Neutrophil (primary cell): ENCODE measurements at regions not wholly inside any gene's neighbourhood (a gene's known extent, or its start where the extent isn't known, plus 50 kb on each side); places are given as distances from the start of the nearest gene placed in this dataset.
"Not testable (repeated sequence)": the region's sequence is repeated elsewhere in the genome, so short reads cannot be mapped to it uniquely, and the experiment has no call there.

Source experiments
- H3K27ac ChIP-seq: fragments of 200-600 bp; sonication (generic); 2 replicates; pipeline ENCODE4 v1.5.1; 2016; ENCODE audit warnings: mild to moderate bottlenecking, moderate library complexity
- H3K27me3 ChIP-seq: fragments of 200-600 bp; sonication (generic); 2 replicates; pipeline ENCODE4 v1.6.0; 2016; ENCODE audit warnings: mild to moderate bottlenecking
- H3K36me3 ChIP-seq: fragments of 200-600 bp; sonication (generic); 2 replicates; pipeline ENCODE4 v1.5.1; 2017
- H3K4me1 ChIP-seq, 2 experiments: fragments of 200-600 bp in 1 of 2; sonication (generic) in 1 of 2; 1 replicate in 1 of 2; 2 replicates in 1 of 2; pipeline versions ENCODE4 v1.5.1 to v1.6.1; 2013 to 2016; ENCODE audit warnings: low read depth in 1 of 2, low read length in 1 of 2, mild to moderate bottlenecking in 1 of 2, moderate library complexity in 1 of 2; ENCODE audit not compliant: control insufficient read depth in 1 of 2, insufficient read depth in 1 of 2
- H3K4me3 ChIP-seq, 2 experiments: fragments of 200-600 bp in 1 of 2; sonication (generic) in 1 of 2; 1 replicate in 1 of 2; 2 replicates in 1 of 2; pipeline ENCODE4 v1.5.1; 2013 to 2016; ENCODE audit warnings: low read depth in 1 of 2, low read length in 1 of 2, mild to moderate bottlenecking in 1 of 2, moderate library complexity in 1 of 2
- H3K9me3 ChIP-seq: fragments of 200-600 bp; sonication (generic); 2 replicates; pipeline ENCODE4 v1.5.1; 2016
- TF ChIP-seq, protein P1 (sequence below): fragments of 200-600 bp; sonication (generic); IDR thresholded peaks from 2 replicates; pipeline ENCODE4 v1.5.1; 2016; ENCODE audit warnings: antibody characterized with exemption

DNA sequence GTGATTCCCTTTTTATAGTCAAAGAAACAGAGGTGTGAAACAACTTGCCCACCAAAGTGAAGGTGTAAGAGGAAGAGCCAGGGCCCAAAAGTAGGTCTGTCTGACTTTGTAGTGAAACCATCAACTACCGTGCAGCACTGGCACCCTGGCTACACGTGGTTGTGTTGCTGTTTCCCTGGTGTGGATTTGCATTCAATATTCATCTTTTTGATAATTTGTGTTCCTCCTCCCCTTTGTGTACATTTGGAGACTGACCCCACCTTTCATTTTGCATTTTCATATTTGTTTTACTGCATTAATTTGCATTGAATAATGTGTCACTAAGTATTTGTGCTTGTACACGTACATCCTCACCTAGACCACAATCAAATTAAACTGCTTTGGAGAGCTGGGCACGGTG is 873.8 kb upstream of the WWC1 start:
- Histone ChIP-seq H3K4me3 (no peak overlapping the region), H3K4me1 (no peaks in the 10 kb centered on the region), H3K36me3 (no peaks in the 10 kb centered on the region), H3K9me3 (no peaks in the 10 kb centered on the region), H3K27me3 (no peaks in the 10 kb centered on the region), H3K27ac (no peak overlapping the region)
- TF ChIP-seq, protein P1, sequence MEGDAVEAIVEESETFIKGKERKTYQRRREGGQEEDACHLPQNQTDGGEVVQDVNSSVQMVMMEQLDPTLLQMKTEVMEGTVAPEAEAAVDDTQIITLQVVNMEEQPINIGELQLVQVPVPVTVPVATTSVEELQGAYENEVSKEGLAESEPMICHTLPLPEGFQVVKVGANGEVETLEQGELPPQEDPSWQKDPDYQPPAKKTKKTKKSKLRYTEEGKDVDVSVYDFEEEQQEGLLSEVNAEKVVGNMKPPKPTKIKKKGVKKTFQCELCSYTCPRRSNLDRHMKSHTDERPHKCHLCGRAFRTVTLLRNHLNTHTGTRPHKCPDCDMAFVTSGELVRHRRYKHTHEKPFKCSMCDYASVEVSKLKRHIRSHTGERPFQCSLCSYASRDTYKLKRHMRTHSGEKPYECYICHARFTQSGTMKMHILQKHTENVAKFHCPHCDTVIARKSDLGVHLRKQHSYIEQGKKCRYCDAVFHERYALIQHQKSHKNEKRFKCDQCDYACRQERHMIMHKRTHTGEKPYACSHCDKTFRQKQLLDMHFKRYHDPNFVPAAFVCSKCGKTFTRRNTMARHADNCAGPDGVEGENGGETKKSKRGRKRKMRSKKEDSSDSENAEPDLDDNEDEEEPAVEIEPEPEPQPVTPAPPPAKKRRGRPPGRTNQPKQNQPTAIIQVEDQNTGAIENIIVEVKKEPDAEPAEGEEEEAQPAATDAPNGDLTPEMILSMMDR, result no peak

DNA sequence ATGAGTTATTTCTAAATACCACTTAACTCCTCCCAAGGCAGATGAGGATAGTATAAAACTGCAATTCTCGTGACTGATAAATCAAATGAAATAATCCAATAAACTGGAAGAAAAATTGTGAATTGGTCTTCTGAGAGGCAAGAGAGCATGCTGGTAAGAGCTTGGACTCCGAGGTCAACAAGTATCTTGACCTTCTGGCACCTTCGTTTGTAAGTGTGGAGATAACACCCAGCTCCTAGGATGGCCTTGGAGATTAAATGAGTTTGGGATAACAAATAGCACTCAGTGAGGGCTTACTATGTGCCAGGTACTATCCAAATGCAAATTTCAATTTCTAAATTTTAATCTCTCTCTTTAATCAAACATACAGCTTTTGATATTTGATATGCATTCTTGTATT is 866.3 kb upstream of the WWC1 start:
- Histone ChIP-seq H3K36me3 (no peaks in the 10 kb centered on the region), H3K4me1 (no peaks in the 10 kb centered on the region), H3K4me3 (no peak overlapping the region), H3K27ac (no peak overlapping the region), H3K27me3 (no peaks in the 10 kb centered on the region), H3K9me3 (no peaks in the 10 kb centered on the region)
- TF ChIP-seq, protein P1, result no peak

DNA sequence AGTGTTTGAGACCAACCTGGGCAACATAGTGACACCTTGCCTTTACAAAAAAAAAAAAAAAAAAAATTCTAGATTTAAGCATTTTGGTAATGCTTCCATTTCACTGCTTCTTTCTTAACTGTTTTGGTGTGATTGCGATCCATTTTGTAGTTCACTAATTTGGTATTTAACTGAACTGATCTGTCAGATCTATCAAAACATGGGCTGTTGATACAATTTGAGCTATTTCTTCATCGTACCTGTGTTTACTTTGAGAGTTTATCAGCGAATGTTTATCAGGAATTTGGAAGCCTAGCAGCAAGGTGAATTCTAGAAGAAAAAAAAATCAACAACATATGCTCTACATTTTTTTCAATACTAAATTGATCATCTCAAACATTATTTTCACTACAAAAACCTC is 864.9 kb upstream of the WWC1 start:
- H3K4me1 ChIP-seq, result no peaks in the 10 kb centered on the region
- H3K27ac ChIP-seq, result no peak overlapping the region
- H3K9me3 ChIP-seq, result no peaks in the 10 kb centered on the region
- H3K27me3 ChIP-seq, result no peaks in the 10 kb centered on the region
- H3K36me3 ChIP-seq, result no peaks in the 10 kb centered on the region
- TF ChIP-seq, protein P1, result no peak
- H3K4me3 ChIP-seq, result no peak overlapping the region

DNA sequence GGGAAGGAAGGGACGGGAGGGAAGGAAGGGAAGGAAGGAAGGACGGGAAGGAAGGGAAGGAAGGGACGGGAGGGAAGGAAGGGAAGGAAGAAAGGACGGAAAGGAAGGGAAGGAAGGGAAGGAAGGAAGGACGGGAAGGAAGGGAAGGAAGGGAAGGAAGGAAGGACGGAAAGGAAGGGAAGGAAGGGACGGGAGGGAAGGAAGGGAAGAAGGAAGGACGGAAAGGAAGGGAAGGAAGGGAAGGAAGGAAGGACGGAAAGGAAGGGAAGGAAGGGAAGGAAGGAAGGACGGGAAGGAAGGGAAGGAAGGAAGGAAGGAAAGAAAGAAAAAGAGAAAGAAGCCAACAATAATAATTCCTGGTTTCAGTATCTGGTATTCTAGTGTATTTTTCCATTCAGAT is 863.8 kb upstream of the WWC1 start:
- H3K27me3 ChIP-seq, H3K4me3 ChIP-seq, H3K4me1 ChIP-seq, H3K9me3 ChIP-seq, H3K27ac ChIP-seq, H3K36me3 ChIP-seq: not testable (repeated sequence)

DNA sequence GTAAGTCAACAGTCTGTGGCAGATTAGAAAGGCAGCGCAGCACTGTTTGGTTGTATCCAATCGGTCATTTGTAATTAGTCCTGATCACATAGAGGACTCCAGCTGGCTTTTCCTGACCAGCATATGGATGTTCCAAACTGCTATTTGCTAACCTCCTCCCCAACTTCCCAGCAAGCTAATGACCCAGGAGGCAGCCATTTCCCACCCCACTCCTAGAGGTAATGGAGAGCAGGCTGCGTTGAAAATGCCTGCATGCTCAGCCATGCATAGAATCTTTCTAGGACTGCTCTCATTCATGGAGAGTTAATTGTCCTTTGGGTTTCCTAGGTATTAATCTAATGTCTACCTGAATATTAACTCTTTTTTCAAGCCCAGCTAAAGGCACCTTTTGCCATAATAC is 850.6 kb upstream of the WWC1 start:
- Histone ChIP-seq H3K27ac (no peak overlapping the region), H3K27me3 (no peaks in the 10 kb centered on the region), H3K4me1 (no peaks in the 10 kb centered on the region), H3K9me3 (no peaks in the 10 kb centered on the region), H3K36me3 (no peaks in the 10 kb centered on the region), H3K4me3 (no peak overlapping the region)
- TF ChIP-seq, protein P1, result no peak

DNA sequence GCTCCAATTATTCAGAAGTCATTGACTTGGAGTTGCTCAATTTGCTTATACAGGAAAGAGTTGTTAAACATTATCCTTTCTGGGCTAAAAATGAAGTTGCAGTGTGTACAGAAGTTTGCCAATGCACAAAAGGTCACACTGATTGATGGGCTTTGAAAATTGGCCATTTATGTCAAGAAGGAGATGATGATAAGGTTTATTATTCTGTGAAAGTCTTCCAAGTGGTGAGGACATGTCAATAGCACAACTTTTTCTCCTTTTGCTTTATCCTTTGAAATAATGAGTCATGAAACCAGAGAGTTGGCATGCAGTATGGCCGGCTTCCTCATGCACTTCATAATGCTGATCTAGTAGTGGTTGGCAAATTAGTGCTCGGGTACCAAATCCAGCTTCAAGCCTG is 848.5 kb upstream of the WWC1 start:
- no peaks in the 10 kb centered on the region for H3K36me3 ChIP-seq
- H3K27ac ChIP-seq, result no peak overlapping the region
- H3K27me3 ChIP-seq, result no peaks in the 10 kb centered on the region
- no peaks in the 10 kb centered on the region for H3K9me3 ChIP-seq
- no peak overlapping the region for H3K4me3 ChIP-seq
- H3K4me1 ChIP-seq, result no peaks in the 10 kb centered on the region
- TF ChIP-seq, protein P1, result no peak
